ENCODE measurements at regions not wholly inside any gene's neighbourhood (a gene's known extent, or its start where the extent isn't known, plus 50 kb on each side); places are given as distances from the start of the nearest gene placed in this dataset.

DNA sequence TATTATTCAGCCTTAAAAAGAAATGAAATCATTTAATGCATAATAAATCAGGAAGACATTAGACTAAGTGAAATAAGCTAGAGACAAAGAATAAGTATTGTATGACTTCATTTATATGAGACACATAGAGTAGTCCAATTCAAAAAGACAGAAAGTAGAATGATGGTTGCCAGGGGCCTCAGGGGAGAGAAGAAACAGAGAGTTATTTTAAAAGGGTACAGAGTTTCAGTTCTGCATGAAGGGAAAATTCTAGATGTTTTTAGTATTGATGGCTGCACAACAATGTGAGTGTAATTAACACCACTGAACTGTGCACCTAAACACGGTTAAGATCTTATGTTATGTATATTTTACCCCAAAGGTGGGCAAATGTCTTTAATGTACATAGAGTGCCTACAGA is 1407.9 kb upstream of the MAP3K7 start:
- ATAC-seq (ENCODE audit: insufficient read depth, low FRiP score) (no peak), DNase-seq (no peak)
- TF ChIP-seq, protein P1, sequence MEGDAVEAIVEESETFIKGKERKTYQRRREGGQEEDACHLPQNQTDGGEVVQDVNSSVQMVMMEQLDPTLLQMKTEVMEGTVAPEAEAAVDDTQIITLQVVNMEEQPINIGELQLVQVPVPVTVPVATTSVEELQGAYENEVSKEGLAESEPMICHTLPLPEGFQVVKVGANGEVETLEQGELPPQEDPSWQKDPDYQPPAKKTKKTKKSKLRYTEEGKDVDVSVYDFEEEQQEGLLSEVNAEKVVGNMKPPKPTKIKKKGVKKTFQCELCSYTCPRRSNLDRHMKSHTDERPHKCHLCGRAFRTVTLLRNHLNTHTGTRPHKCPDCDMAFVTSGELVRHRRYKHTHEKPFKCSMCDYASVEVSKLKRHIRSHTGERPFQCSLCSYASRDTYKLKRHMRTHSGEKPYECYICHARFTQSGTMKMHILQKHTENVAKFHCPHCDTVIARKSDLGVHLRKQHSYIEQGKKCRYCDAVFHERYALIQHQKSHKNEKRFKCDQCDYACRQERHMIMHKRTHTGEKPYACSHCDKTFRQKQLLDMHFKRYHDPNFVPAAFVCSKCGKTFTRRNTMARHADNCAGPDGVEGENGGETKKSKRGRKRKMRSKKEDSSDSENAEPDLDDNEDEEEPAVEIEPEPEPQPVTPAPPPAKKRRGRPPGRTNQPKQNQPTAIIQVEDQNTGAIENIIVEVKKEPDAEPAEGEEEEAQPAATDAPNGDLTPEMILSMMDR (IDR thresholded peaks at IDR 0.05; ENCODE audit: control extremely low read depth, extremely low read depth): no peak
- H3K36me3 ChIP-seq (ENCODE audit: control insufficient read depth in 4 of 4, insufficient read depth in 4 of 4, low read length in 4 of 4): no peaks in the 10 kb centered on the region
- WGBS, 2 donors: 88% methylated on average over 1 of the region's 1 CpG
- H3K4me3 ChIP-seq: no peak overlapping the region
- H3K4me1 ChIP-seq (ENCODE audit: control insufficient read depth in 5 of 5, insufficient read depth in 5 of 5, low read length in 5 of 5): no peaks in the 10 kb centered on the region
- H3K9ac ChIP-seq (ENCODE audit: insufficient read depth in 1 of 2, low read length in 2 of 2): no peak overlapping the region
- H3K27ac ChIP-seq (ENCODE audit: low read depth in 1 of 2, low read length in 1 of 2): no peak overlapping the region
- H3K9me3 ChIP-seq (ENCODE audit: control insufficient read depth in 4 of 4, insufficient read depth in 3 of 4, low read length in 3 of 4): peaks cover 0 to 2% (median 0%) of the 10 kb centered on the region in 4 donors
- H3K27me3 ChIP-seq (ENCODE audit: control insufficient read depth in 3 of 3, insufficient read depth in 3 of 3, low read length in 2 of 3): no peaks in the 10 kb centered on the region

DNA sequence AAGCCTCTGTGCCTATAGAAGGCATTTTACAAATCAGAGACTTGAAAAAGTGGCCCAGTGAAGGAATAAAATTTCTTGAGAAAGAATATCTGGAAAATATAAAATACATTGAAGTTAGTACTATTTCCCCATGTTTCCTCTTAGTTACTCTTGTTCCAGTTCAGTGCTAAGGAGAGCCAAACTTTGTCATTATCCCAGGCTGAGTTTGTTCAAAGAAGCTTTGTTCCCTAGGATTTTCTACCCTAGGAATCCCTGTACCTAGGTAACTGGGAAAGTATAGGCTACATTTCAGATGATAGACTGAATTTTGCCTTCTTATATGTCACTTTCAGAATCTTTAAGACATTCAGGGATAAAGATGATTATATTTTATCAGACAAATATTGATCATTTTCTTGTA is 1395.7 kb upstream of the MAP3K7 start:
- Histone ChIP-seq H3K9me3 (ENCODE audit: control insufficient read depth in 4 of 4, insufficient read depth in 3 of 4, low read length in 3 of 4) (no peaks in the 10 kb centered on the region), H3K27ac (ENCODE audit: low read depth in 1 of 2, low read length in 1 of 2) (no peak overlapping the region), H3K4me3 (no peak overlapping the region), H3K4me1 (ENCODE audit: control insufficient read depth in 5 of 5, insufficient read depth in 5 of 5, low read length in 5 of 5) (no peaks in the 10 kb centered on the region), H3K36me3 (ENCODE audit: control insufficient read depth in 4 of 4, insufficient read depth in 4 of 4, low read length in 4 of 4) (no peaks in the 10 kb centered on the region), H3K27me3 (ENCODE audit: control insufficient read depth in 3 of 3, insufficient read depth in 3 of 3, low read length in 2 of 3) (no peaks in the 10 kb centered on the region), H3K9ac (ENCODE audit: insufficient read depth in 1 of 2, low read length in 2 of 2) (no peak overlapping the region)
- DNase-seq (no peak), ATAC-seq (ENCODE audit: insufficient read depth, low FRiP score) (no peak)
- TF ChIP-seq, protein P1 (IDR thresholded peaks at IDR 0.05; ENCODE audit: control extremely low read depth, extremely low read depth): no peak

DNA sequence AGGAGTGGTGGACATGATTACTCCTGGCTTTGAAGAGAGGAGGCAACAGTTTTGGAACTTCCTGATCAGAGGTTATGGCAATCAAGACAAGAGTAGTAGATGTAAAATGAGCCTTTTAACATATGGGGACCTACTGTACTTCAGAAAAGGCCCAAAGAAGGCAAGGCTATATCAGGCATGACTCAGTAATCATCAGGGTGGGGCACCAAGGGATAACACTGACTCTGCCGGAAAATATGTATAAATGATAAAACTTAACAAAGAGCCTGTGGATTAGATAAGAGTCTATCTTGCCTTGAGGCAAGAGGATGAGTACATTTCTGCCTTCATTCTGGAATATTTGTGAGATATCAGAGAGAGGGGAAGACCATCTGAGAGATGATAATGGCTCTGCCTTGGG is 1389.9 kb upstream of the MAP3K7 start:
- Histone ChIP-seq H3K9me3 (ENCODE audit: control insufficient read depth in 4 of 4, insufficient read depth in 3 of 4, low read length in 3 of 4) (no peaks in the 10 kb centered on the region), H3K4me1 (ENCODE audit: control insufficient read depth in 5 of 5, insufficient read depth in 5 of 5, low read length in 5 of 5) (no peaks in the 10 kb centered on the region), H3K9ac (ENCODE audit: insufficient read depth in 1 of 2, low read length in 2 of 2) (no peak overlapping the region), H3K27ac (ENCODE audit: low read depth in 1 of 2, low read length in 1 of 2) (no peak overlapping the region), H3K4me3 (no peak overlapping the region), H3K27me3 (ENCODE audit: control insufficient read depth in 3 of 3, insufficient read depth in 3 of 3, low read length in 2 of 3) (no peaks in the 10 kb centered on the region), H3K36me3 (ENCODE audit: control insufficient read depth in 4 of 4, insufficient read depth in 4 of 4, low read length in 4 of 4) (no peaks in the 10 kb centered on the region)
- ATAC-seq (ENCODE audit: insufficient read depth, low FRiP score): no peak
- DNase-seq: no peak
- TF ChIP-seq, protein P1 (IDR thresholded peaks at IDR 0.05; ENCODE audit: control extremely low read depth, extremely low read depth): no peak
- 85 to 92% methylated on average over 1 of the region's 1 CpG for WGBS, 2 donors

DNA sequence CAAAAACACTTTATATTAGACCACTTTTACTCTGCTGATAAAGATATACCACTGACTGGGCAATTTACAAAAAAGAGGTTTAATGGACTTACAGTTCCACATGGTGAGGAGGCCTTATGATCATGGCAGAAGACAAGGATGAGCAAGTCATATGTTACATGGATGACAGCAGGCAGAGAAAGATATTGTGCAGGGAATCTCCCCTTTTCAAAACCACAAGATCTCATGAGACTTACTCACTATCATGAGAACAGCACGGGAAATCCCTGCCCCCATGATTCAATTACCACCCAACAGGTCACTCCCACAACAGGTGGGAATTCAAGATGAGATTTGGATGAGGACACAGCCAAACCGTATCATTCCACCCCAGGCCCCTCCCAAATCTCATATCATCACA is 1383.8 kb upstream of the MAP3K7 start:
- 58 to 72% methylated on average over 2 of the region's 2 CpGs for WGBS, 2 donors
- no peak for ATAC-seq (ENCODE audit: insufficient read depth, low FRiP score)

More for the DNA sequence above, 1383.8 kb upstream of the MAP3K7 start:
- H3K27me3 ChIP-seq (ENCODE audit: control insufficient read depth in 3 of 3, insufficient read depth in 3 of 3, low read length in 2 of 3): no peaks in the 10 kb centered on the region
- H3K36me3 ChIP-seq (ENCODE audit: control insufficient read depth in 4 of 4, insufficient read depth in 4 of 4, low read length in 4 of 4): no peaks in the 10 kb centered on the region
- DNase-seq: no peak
- TF ChIP-seq, protein P1 (IDR thresholded peaks at IDR 0.05; ENCODE audit: control extremely low read depth, extremely low read depth): no peak
- peaks cover 0 to 4% (median 2%) of the 10 kb centered on the region in 4 donors for H3K9me3 ChIP-seq (ENCODE audit: control insufficient read depth in 4 of 4, insufficient read depth in 3 of 4, low read length in 3 of 4)
- H3K4me3 ChIP-seq: no peak overlapping the region
- no peak overlapping the region for H3K27ac ChIP-seq (ENCODE audit: low read depth in 1 of 2, low read length in 1 of 2)
- H3K9ac ChIP-seq (ENCODE audit: insufficient read depth in 1 of 2, low read length in 2 of 2): no peak overlapping the region
- no peaks in the 10 kb centered on the region for H3K4me1 ChIP-seq (ENCODE audit: control insufficient read depth in 5 of 5, insufficient read depth in 5 of 5, low read length in 5 of 5)

Measured in lung (tissue), 11 donors.